ENCODE measurements at regions not wholly inside any gene's neighbourhood (a gene's known extent, or its start where the extent isn't known, plus 50 kb on each side); places are given as distances from the start of the nearest gene placed in this dataset.

- no peak for DNase-seq
Measured at GRCh38 chr3:65109966-65110500, 422.2 kb upstream of the ADAMTS9 start.

- DNase-seq, result no peak
Measured at GRCh38 chr3:65107174-65107573, 419.4 kb upstream of the ADAMTS9 start.

DNA sequence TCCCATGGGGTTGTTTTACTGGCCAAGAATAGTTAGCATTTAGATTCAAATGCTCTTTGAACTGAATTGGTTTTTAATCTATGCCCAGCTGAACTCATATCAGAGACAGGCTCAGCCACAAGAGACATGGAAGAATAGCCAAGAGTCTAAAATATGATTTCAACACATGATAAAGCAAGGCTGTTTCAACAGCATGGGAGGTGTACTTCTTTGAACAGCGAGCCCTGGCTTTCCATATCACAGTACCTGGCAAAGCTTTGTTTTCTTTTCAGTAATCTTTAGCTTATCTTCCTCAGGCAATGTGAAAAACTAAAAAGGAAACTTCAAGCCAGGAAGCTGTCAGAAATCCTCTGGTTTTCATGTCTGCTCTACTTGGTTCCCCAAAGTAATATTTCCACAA, 413.6 kb upstream of the ADAMTS9 start:
- DNase-seq, result no peak

DNA sequence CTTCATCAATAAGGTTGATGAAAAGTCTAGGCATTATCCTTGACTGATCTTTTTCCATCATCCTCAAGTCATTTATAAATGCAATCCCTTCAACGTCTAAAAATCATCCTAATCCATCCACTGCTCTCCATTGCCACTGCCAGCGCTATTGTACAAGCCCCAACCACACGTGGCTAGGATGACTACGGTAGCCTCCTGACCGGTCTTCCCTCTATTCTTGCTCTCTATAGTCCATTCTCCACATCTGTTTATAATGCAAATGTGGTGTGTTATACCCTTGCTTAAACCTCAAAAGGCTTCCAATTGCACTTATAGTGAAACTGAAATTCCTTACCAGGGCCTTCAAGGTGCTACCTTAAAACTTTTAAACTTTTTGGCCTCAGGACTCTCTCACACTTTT, 410.6 kb upstream of the ADAMTS9 start:
- DNase-seq, result no peak

DNA sequence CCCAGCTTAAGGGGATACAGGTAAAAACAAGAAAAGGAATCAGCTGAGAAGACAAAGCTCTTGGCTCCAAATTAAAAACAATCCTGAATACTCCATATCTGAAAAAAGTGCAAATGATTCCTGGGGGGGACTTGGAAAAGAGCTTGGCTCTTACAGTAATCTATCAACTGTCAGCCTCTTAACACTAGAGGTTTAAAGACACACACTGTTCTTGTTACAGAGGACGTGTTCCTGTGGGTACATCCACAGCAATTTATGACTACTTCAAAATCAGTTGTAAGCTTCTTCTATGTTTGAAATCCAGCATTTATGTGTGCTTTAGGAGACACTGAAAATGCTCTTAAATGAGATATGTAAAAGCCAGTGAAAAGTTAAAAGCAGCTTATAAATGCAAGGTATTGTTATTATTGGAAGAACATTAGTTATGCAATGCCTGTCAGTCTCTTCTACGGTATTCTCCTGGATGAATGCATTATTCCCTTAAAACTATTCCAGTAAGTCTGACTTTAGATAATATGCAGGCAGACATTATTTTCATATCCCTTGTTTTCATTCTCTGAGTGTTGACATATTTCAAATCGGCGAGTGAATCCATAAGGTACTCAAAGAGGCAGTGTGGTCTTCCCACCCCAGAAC, 408.4 kb upstream of the ADAMTS9 start:
- DNase-seq, result no peak

DNA sequence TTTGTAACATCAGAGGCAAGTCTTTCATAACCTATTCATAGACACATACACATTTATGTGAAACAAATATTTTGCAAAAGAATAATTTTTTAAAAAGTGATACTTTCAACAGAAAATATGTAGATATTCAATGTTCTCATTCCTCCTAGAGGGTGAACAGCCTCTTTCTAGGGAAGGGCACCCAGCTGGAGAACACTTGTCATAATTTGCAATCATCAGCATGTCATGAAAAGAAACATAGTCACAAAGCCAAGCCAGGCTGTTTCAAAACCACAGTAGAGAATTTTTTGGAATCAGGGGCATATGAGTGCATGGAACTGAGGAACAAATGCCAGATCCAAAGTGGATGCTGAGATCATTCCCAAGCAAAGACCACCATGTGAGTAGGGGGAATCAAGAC, 406.9 kb upstream of the ADAMTS9 start:
- DNase-seq, result no peak

DNA sequence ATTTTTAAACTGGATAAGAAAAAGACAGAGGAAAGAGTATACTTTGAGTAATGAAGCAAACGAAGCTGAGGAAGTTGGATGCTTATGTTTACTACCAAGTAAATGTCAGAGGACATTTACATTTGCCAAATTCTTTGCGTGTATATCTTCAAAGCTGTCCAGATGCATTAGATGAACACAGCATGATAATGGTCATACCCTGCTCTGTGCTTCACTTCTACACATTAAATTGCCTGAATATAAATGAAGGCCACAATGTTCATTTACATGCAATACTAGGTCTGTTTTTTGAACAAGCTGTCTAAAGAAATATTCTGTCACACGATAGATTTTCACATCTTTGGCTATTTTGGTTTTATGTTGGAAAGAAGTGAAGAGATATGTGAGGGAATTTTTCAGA, 405.8 kb upstream of the ADAMTS9 start:
- DNase-seq, result no peak

DNA sequence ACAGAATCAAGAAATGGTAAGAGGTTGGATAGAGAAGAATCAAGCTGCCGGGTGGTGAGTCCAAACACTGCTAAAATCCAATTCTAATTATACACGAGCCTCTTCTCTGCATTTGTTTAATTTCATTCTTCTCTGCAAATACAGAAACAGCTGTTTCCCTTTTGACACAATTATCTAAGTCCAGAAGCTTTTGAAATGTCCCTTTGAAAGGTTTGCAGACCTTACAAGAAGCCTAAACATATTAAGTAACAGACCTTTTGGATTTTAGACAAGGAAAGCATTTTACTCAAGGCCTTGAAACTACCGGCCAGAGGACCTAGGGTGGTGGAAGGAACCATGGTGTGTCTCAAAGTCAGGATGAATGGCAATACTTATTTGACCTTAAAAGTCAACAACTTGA, 403.8 kb upstream of the ADAMTS9 start:
- no peak for DNase-seq

- DNase-seq, result no peak
Measured at GRCh38 chr3:65083240-65083639, 395.4 kb upstream of the ADAMTS9 start.

DNA sequence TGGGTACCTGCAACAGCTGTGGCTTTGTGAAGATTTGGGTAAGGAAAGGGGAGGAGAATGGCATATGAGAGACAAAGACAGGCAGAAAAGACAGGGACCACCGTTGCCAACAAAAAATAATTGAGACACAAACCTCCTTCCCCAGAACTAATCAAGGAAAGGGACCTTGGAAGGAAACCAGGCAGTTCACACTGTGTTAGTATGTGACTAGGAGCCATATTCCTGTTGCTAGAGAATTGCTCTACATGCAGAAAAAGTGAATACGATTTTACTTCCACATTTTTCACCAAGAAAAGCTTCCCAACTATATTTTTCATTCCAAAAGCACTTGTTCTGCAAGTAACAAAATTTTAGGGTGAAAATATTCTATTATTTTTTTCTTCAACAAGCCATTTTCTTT, 393.7 kb upstream of the ADAMTS9 start:
- no peak for DNase-seq

GRCh38 chr3:65080432-65080831, 392.6 kb upstream of the ADAMTS9 start:
- no peak for DNase-seq

- no peak for DNase-seq
Measured at GRCh38 chr3:65079560-65079959, 391.8 kb upstream of the ADAMTS9 start.

- no peak for DNase-seq
Measured at GRCh38 chr3:65078748-65079147, 390.9 kb upstream of the ADAMTS9 start.

DNA sequence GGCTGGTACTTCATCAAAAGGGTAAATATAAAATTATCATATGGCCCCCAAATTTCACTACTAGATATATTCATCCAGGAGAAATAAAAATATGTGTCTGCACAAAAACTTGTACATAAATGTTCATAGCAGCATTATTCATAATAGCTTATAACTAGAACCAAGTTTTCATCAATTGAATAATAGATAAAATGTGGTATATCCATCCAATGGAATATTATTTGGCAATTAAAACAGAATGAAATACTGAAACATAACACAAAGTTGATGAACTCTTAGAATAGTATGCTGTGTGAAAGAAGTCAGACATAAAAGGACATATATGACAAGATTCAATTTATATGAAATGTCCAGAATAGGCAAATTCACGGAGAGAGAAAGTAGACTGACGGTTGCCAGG, 389.3 kb upstream of the ADAMTS9 start:
- DNase-seq, result no peak

DNA sequence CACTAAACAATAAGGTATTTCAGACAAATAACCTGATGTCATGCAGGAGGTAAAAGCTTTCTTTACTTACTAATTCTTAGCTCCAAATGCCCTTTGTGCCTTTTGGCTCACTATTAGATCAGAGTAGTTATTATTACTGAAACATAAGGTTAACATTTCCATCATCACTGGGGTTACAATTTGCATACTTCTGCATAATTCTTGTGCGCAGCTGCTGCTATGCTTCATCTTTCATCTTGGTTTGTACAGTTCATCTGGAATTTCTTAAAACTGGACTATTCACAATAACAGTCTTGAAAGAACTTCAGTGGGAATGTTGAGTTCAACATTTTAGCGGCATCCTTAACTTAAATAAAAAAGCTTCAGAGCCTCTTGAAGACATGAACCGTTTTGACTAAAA, 383.2 kb upstream of the ADAMTS9 start:
- DNase-seq, result no peak

DNA sequence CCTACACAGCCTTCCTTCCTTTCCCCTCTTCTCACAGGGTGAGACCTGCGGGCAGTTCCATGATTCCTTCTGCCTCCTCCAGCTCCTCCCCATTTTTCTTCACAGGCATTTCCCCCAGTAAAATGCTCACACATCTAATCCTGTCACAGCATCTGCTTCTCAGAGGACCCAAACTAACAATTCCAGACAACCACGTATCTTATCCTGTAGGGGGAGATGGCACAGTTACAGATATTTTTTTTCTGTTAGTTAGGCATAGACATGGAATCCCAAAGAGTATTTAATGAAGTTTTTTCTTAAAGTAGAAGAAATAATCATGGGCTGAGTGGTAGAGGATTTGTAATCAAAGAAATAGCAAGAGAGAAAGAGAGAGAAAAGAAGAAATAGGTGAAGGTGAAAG, 373.1 kb upstream of the ADAMTS9 start:
- no peak for DNase-seq

DNA sequence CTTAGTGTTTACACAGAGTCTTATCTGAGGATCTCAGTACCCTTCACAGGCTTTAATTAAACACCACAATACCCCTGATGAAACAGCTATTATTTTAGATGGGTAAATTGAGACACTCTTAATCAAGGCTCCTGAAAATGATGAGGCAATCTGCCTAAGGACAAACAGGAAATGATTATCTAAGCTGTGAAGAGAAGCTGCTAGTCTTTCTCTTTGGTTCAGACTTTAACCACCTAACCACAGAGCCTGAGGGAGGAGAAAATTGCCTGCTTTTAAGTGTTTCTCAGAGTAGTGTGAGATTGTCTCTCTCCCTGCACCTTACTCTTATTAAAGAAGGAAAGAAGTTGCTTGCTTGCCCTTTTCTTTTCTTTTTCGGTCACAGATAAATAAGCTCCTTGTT, 364.3 kb upstream of the ADAMTS9 start:
- DNase-seq, result no peak

DNA sequence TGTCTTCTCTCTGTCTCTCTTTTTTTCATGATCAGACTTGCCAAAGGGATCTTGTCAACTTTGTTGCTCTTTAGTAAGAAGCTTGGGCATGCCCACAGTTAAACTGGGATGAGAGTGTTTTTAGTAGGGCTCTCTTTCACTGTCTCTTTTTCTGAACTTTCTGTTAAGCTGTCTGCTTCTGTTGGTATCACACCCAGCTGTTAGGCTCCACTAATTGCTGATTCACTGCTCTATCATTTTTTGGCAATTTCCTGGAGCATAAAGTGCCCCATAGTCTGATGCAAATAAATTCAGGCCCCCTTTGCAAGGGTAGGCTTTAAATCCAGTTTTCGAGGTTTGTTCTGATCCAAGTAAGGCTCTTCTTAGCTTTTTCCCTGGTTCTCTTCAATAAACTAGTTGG, 360.4 kb upstream of the ADAMTS9 start:
- no peak for DNase-seq

GRCh38 chr3:65045138-65045537, 357.3 kb upstream of the ADAMTS9 start:
- DNase-seq, result no peak

DNA sequence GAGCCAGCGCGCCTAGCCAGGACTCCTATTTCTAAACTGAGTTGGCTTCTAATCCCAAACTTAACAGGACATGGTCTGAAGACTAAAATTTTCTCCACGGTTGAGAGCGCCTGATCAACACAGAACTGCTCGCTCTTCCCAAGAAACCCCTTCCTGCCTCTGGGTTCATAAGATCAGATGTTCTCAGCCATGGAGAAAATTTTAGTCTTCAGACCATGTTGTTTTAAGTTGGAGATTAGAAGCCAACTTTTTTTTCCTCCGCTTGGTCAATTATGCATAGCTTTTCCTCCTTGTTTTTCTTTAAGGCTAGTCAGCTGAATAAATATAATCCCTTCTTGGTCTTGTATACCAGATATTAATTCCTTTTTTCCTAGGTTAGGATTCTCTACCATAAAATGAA, 356.6 kb upstream of the ADAMTS9 start:
- DNase-seq, result no peak

DNA sequence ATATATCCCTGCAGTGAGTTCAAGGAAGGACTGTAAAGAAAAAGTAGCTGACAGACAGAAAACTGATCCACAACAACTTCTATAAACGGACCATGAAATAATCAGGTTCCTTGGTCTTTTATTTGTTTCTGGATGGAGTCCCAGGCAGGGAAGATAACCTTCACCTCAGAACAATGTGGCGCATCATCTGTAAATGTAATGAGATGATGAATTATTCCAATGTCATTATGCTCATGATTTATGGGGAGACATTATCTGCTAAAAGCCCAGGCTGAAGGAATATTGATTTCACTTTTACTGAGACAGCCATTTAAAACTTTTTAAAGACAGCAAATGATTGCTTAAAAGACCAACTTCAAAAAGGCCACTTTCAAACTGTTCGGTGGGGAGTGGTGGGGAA, 354.9 kb upstream of the ADAMTS9 start:
- DNase-seq, result no peak

DNA sequence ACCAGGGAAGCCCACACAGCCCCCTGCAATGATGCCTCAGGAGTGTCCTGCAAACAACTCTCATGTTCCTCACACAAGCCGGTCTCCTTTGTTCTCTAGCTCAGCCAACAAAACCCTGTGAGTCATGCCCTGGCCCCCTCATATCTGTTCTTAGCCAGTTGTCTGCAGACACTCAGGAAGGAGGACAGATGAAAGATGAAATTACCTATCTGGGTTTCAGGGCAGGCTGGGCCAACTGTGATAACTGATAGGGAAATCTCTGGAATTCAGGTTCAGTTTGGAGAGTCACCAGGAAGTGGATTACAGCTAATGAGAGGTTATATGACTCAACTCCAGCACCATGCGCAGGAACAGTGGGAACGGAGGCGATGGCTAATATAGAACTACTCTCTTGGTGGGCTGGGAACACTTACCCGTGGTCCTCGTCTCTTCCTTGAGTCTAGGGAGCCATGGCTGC, 352.0 kb upstream of the ADAMTS9 start:
- no peak for DNase-seq

DNA sequence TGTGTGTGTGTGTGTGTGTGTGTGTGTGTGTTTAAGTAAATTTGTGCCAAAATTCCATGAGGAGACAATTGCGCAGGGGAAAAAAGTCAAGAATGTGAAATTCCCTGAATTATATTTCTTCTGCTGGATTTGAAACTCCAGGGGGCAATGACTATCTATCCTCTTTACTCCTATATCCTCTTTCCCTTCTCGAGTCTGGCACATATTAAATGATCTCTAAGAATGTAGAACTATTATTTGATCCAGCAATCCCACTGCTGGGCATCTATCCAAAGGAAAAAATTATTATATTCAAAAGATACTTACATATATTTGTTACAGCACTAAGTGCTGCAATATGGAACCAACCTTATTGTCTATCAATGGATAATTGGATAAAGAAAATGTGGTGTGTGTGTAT, 350.1 kb upstream of the ADAMTS9 start:
- DNase-seq, result no peak

GRCh38 chr3:65035246-65035645, 347.4 kb upstream of the ADAMTS9 start:
- no peak for DNase-seq

DNA sequence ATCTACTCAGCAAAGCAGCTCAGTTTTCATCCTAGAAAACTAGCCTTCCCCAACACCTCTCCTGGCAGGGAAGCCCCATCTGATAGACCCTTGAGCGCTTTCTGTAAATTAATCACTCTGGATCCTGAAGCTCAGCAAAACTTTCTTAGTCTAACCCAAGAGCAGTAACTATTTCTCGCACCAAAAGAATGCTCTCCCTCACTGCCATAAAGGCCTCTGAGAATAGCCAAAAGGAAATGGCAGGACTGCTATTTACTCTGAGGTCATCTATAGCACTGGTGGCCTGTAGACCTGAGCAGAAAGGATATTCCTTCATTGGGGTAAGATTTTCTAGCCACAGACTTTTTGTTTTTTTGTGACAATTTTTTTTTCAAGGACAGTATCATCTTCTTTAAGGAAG, 345.8 kb upstream of the ADAMTS9 start:
- no peak for DNase-seq
